MM.1S (cell line): ENCODE measurements at regions not wholly inside any gene's neighbourhood (a gene's known extent, or its start where the extent isn't known, plus 50 kb on each side); places are given as distances from the start of the nearest gene placed in this dataset.

ENCODE experiments used
- DNase-seq: peaks from one replicate; pipeline ENCODE4 v3.0.0-alpha.2; 2015
- H2AFZ ChIP-seq: fragments of 300-600 bp; sonication (generic); 2 replicates; pipeline ENCODE4 v1.6.0; 2016; ENCODE audit warnings: antibody characterized with exemption, low read length
- H3F3A ChIP-seq: fragments of 300-600 bp; sonication (generic); 2 replicates; pipeline ENCODE4 v1.6.1; 2016; ENCODE audit warnings: mild to moderate bottlenecking, antibody characterized with exemption, low read length, moderate library complexity, mixed read lengths; ENCODE audit not compliant: insufficient read depth
- H3K27ac ChIP-seq: fragments of 300-600 bp; sonication (generic); 2 replicates; pipeline ENCODE4 v1.5.1; 2016; ENCODE audit warnings: mild to moderate bottlenecking, low read length
- H3K27me3 ChIP-seq: fragments of 300-600 bp; sonication (generic); replicated peaks from 2 replicates; pipeline ENCODE4 v1.6.0; 2016; ENCODE audit warnings: low read length; ENCODE audit not compliant: insufficient read depth
- H3K36me3 ChIP-seq: fragments of 300-600 bp; sonication (generic); replicated peaks from 2 replicates; pipeline ENCODE4 v1.6.1; 2016; ENCODE audit warnings: mild to moderate bottlenecking, low read length, mixed read lengths; ENCODE audit not compliant: insufficient read depth
- H3K4me1 ChIP-seq: fragments of 300-600 bp; sonication (generic); 2 replicates; pipeline ENCODE4 v1.6.1; 2016; ENCODE audit warnings: low read length, mixed read lengths
- H3K4me2 ChIP-seq: fragments of 300-600 bp; sonication (generic); 2 replicates; pipeline ENCODE4 v1.6.0; 2016; ENCODE audit warnings: low read depth, low read length
- H3K4me3 ChIP-seq: fragments of 300-600 bp; sonication (generic); 2 replicates; pipeline ENCODE4 v1.5.1; 2016; ENCODE audit warnings: low read length, mixed read lengths
- H3K79me2 ChIP-seq: fragments of 300-600 bp; sonication (generic); 2 replicates; pipeline ENCODE4 v1.6.1; 2016; ENCODE audit warnings: mixed run types, low read length, mixed read lengths
- H3K9ac ChIP-seq: fragments of 300-600 bp; sonication (generic); 2 replicates; pipeline ENCODE4 v1.6.1; 2016; ENCODE audit warnings: low read length, mixed read lengths
- H3K9me2 ChIP-seq: fragments of 300-600 bp; sonication (generic); replicated peaks from 2 replicates; pipeline ENCODE4 v1.6.1; 2016; ENCODE audit warnings: mild to moderate bottlenecking, low read length, mixed read lengths; ENCODE audit not compliant: insufficient read depth
- H3K9me3 ChIP-seq: fragments of 300-600 bp; sonication (generic); replicated peaks from 2 replicates; pipeline ENCODE4 v1.6.1; 2016; ENCODE audit warnings: mild to moderate bottlenecking, low read length, mixed read lengths; ENCODE audit not compliant: insufficient read depth
- H4K20me1 ChIP-seq: fragments of 300-600 bp; sonication (generic); 2 replicates; pipeline ENCODE4 v1.6.1; 2016; ENCODE audit warnings: mild to moderate bottlenecking, low read length, moderate library complexity, mixed read lengths; ENCODE audit not compliant: insufficient read depth
- CTCF ChIP-seq: fragments of 300-600 bp; sonication (generic); IDR thresholded peaks from 2 replicates; pipeline ENCODE4 v1.5.1; 2016; ENCODE audit warnings: antibody characterized with exemption, low read length, mixed read lengths
- EZH2 ChIP-seq: fragments of 300-600 bp; sonication (generic); optimal IDR thresholded peaks from 2 replicates; pipeline ENCODE3; 2017; ENCODE audit warnings: low read depth, mild to moderate bottlenecking, antibody characterized with exemption, low read length, mixed read lengths
- EZH2phosphoT487 ChIP-seq: fragments of 300-600 bp; sonication (generic); IDR thresholded peaks from 2 replicates; pipeline ENCODE4 v1.6.1; 2018; ENCODE audit warnings: antibody characterized with exemption, low read length

GRCh38 chr14:98926146-98926545 lies 345.9 kb downstream of the BCL11B start:
- no peak overlapping the region for H3K4me2 ChIP-seq
- no peak for DNase-seq
- no peaks in the 10 kb centered on the region for H3K4me1 ChIP-seq
- no peaks in the 10 kb centered on the region; the same call in 1 of the 2 replicates for H3K27me3 ChIP-seq
- H3F3A ChIP-seq, result no peaks in the 10 kb centered on the region
- no peak overlapping the region for H3K27ac ChIP-seq
- H3K4me3 ChIP-seq, result no peak overlapping the region
- no peaks in the 10 kb centered on the region for H3K9me3 ChIP-seq
- no peaks in the 10 kb centered on the region for H3K79me2 ChIP-seq
- H3K9ac ChIP-seq, result no peak overlapping the region
- H4K20me1 ChIP-seq, result no peaks in the 10 kb centered on the region
- H3K36me3 ChIP-seq, result no peaks in the 10 kb centered on the region
- no peaks in the 10 kb centered on the region for H3K9me2 ChIP-seq
- TF ChIP-seq CTCF (no peak), EZH2 (no peak), EZH2phosphoT487 (no peak)
- no peak overlapping the region for H2AFZ ChIP-seq

- H4K20me1 ChIP-seq, result no peaks in the 10 kb centered on the region
- H3K27me3 ChIP-seq, result no peaks in the 10 kb centered on the region; the same call in 1 of the 2 replicates
- TF ChIP-seq CTCF (no peak), EZH2phosphoT487 (no peak), EZH2 (no peak)
- H3K9ac ChIP-seq, result no peak overlapping the region
- H3K4me1 ChIP-seq, result no peaks in the 10 kb centered on the region
- no peak for DNase-seq
- H3K4me2 ChIP-seq, result no peak overlapping the region
- H3K9me3 ChIP-seq, result no peaks in the 10 kb centered on the region
- H2AFZ ChIP-seq, result no peak overlapping the region
- H3F3A ChIP-seq, result no peaks in the 10 kb centered on the region
- H3K27ac ChIP-seq, result no peak overlapping the region
- no peaks in the 10 kb centered on the region for H3K79me2 ChIP-seq
- no peak overlapping the region for H3K4me3 ChIP-seq
- no peaks in the 10 kb centered on the region for H3K9me2 ChIP-seq
- H3K36me3 ChIP-seq, result no peaks in the 10 kb centered on the region
These were observed 345.2 kb downstream of the BCL11B start for GRCh38 chr14:98926801-98927200.

GRCh38 chr14:98927986-98928385 lies 344.0 kb downstream of the BCL11B start:
- Histone ChIP-seq H3K9me2 (no peaks in the 10 kb centered on the region), H2AFZ (no peak overlapping the region), H3K27me3 (no peaks in the 10 kb centered on the region), H3K4me1 (no peaks in the 10 kb centered on the region), H3K9ac (no peak overlapping the region), H3K27ac (no peak overlapping the region), H3K79me2 (no peaks in the 10 kb centered on the region), H4K20me1 (no peaks in the 10 kb centered on the region), H3K4me2 (no peak overlapping the region), H3K36me3 (no peaks in the 10 kb centered on the region), H3K4me3 (no peak overlapping the region), H3F3A (no peaks in the 10 kb centered on the region), H3K9me3 (no peaks in the 10 kb centered on the region)
- DNase-seq, result no peak
- no peak for TF ChIP-seq EZH2
- no peak for TF ChIP-seq CTCF
- no peak for TF ChIP-seq EZH2phosphoT487
